ENCODE measurements at regions not wholly inside any gene's neighbourhood (a gene's known extent, or its start where the extent isn't known, plus 50 kb on each side); places are given as distances from the start of the nearest gene placed in this dataset.

GRCh38 chr11:134539285-134539684 lies 127.2 kb upstream of the B3GAT1 start:
- TF ChIP-seq, protein P1, sequence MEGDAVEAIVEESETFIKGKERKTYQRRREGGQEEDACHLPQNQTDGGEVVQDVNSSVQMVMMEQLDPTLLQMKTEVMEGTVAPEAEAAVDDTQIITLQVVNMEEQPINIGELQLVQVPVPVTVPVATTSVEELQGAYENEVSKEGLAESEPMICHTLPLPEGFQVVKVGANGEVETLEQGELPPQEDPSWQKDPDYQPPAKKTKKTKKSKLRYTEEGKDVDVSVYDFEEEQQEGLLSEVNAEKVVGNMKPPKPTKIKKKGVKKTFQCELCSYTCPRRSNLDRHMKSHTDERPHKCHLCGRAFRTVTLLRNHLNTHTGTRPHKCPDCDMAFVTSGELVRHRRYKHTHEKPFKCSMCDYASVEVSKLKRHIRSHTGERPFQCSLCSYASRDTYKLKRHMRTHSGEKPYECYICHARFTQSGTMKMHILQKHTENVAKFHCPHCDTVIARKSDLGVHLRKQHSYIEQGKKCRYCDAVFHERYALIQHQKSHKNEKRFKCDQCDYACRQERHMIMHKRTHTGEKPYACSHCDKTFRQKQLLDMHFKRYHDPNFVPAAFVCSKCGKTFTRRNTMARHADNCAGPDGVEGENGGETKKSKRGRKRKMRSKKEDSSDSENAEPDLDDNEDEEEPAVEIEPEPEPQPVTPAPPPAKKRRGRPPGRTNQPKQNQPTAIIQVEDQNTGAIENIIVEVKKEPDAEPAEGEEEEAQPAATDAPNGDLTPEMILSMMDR (IDR thresholded peaks at IDR 0.05; ENCODE audit: low read depth, low read length) = no peak
- H3K4me3 ChIP-seq (ENCODE audit: low read depth, low read length) = no peak overlapping the region

GRCh38 chr11:134538742-134539141 lies 126.7 kb upstream of the B3GAT1 start:
- no peak overlapping the region for H3K4me3 ChIP-seq (ENCODE audit: low read depth, low read length)
- TF ChIP-seq, protein P1 (IDR thresholded peaks at IDR 0.05; ENCODE audit: low read depth, low read length) = no peak

DNA sequence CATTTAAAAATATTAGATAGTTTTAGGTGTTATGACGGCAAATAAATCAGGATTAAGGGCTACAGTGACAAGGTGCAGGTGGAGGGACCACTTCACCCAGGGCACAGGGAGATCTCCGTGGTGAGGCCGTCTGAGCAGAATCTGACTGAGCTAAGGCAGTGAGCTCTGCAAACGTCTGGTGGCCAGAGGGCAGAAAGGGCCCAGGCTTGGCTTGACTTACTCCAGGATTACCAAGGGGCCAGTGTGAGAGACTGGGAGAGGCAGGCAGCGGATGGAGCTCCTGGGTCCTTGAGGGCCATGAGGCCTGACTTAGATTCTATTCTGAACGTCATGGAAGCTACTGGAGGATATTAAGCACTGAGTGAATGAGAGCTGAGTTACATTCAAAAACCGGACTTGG lies 125.9 kb upstream of the B3GAT1 start:
- H3K4me3 ChIP-seq (ENCODE audit: low read depth, low read length) = no peak overlapping the region
- TF ChIP-seq, protein P1 (IDR thresholded peaks at IDR 0.05; ENCODE audit: low read depth, low read length) = no peak

- TF ChIP-seq, protein P1 (IDR thresholded peaks at IDR 0.05; ENCODE audit: low read depth, low read length) = no peak
- H3K4me3 ChIP-seq (ENCODE audit: low read depth, low read length) = no peak overlapping the region
Measured at GRCh38 chr11:134537296-134537695, 125.3 kb upstream of the B3GAT1 start.

DNA sequence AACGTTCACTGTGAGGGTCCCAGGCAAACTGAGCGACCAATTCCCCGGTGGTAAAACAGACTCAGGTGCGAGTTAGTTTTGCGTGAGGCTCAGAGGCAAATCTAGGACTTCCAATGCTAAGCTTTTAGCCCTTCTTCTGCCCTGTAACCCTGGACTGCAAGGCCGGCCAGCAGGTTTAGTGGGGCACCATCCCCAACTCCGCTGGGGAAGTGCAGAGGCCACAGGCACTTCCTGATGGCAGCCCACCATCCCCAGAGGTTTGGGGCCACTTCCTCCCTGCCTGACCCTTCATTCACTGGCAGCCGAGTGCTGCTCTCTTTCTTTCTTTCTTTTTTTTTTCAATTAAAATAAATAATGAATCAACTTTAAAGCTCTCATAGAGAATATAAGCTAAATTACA lies 124.6 kb upstream of the B3GAT1 start:
- no peak overlapping the region for H3K4me3 ChIP-seq (ENCODE audit: low read depth, low read length)
- TF ChIP-seq, protein P1 (IDR thresholded peaks at IDR 0.05; ENCODE audit: low read depth, low read length) = no peak

DNA sequence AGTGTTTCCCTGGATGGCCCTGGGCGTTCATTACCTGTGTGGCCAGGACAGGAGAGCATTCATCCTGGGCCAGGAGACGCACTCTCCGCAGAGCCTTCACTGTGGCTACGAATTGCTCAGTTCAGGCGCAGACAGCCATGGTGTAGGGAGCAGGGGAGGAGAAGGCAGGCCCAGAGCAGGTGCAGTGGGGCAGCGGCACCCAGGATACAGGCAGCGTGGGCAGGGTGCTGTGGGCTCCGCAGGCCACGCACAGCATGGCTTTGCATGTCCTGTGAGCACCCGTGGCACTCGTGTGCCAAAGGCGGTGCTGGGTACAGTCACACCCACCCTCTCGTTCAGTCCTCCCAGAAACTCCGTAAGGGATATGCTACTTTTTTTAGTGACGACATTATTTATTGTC lies 124.2 kb upstream of the B3GAT1 start:
- no peak overlapping the region for H3K4me3 ChIP-seq (ENCODE audit: low read depth, low read length)
- TF ChIP-seq, protein P1 (IDR thresholded peaks at IDR 0.05; ENCODE audit: low read depth, low read length) = no peak

GRCh38 chr11:134535029-134536025 lies 123.3 kb upstream of the B3GAT1 start:
- H3K4me3 ChIP-seq (ENCODE audit: low read depth, low read length) = no peak overlapping the region
- TF ChIP-seq, protein P1 (IDR thresholded peaks at IDR 0.05; ENCODE audit: low read depth, low read length) = no peak
